ENCODE measurements at regions not wholly inside any gene's neighbourhood (a gene's known extent, or its start where the extent isn't known, plus 50 kb on each side); places are given as distances from the start of the nearest gene placed in this dataset.

DNA sequence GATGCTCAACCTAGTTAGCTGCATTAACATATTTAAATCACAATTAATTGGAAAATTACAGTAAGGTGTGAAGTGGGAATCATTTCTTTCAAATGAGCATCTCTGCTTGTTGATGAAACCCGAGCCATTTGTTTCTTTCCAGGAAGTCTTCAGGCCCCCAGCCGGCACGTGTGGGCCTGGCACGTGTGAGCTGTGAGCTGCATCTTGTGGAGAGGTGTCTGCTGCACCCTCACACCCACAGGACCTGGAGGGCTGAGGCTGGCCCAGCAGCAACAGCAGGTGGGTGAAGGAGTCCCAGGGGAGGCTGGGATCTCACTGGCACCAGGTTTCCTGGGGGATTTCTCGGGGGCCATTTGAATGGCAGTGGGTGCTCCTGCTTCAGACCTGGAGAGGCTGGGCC lies 372.5 kb upstream of the MKI67 start:
- DNase-seq = no peak
- Mint-ChIP-seq H3K4me3 (no peak overlapping the region), H3K27ac (no peak overlapping the region), H3K36me3 (ENCODE audit: low read depth) (peaks cover 10% of the 10 kb centered on the region), H3K27me3 (ENCODE audit: insufficient read depth) (no peaks in the 10 kb centered on the region; the same call in none of the 2 replicates), H3K4me1 (ENCODE audit: low read depth) (no peaks in the 10 kb centered on the region), H3K9me3 (peaks cover 61% of the 10 kb centered on the region)
- TF ChIP-seq, protein P1, sequence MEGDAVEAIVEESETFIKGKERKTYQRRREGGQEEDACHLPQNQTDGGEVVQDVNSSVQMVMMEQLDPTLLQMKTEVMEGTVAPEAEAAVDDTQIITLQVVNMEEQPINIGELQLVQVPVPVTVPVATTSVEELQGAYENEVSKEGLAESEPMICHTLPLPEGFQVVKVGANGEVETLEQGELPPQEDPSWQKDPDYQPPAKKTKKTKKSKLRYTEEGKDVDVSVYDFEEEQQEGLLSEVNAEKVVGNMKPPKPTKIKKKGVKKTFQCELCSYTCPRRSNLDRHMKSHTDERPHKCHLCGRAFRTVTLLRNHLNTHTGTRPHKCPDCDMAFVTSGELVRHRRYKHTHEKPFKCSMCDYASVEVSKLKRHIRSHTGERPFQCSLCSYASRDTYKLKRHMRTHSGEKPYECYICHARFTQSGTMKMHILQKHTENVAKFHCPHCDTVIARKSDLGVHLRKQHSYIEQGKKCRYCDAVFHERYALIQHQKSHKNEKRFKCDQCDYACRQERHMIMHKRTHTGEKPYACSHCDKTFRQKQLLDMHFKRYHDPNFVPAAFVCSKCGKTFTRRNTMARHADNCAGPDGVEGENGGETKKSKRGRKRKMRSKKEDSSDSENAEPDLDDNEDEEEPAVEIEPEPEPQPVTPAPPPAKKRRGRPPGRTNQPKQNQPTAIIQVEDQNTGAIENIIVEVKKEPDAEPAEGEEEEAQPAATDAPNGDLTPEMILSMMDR (IDR thresholded peaks at IDR 0.05) = no peak

DNA sequence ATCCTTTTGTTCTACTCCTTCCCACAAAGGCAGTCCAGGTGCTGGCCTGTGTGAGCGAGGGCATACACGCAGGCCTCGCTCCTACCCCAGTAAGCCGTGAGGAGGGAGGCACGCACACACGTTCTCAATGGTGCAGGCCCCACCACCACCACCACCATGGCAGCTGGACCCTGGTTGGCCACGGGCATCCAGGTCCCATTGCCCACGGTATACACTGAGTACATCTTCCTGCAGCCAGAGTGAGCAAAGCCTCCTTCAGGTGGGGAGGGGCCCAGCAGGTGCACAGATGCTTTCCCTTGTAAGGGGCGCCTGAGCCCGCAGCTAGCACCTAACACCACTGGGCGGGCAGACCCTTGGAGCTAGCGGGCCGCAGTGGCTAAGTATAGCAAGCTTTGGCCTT lies 373.3 kb upstream of the MKI67 start:
- H3K4me1 Mint-ChIP-seq (ENCODE audit: low read depth) = no peaks in the 10 kb centered on the region
- H3K27ac Mint-ChIP-seq = no peak overlapping the region
- no peak overlapping the region for H3K4me3 Mint-ChIP-seq
- TF ChIP-seq, protein P1 (IDR thresholded peaks at IDR 0.05) = no peak
- no peak for DNase-seq
- H3K27me3 Mint-ChIP-seq (ENCODE audit: insufficient read depth) = no peaks in the 10 kb centered on the region; the same call in 1 of the 2 replicates
- peaks cover 62% of the 10 kb centered on the region for H3K9me3 Mint-ChIP-seq
- H3K36me3 Mint-ChIP-seq (ENCODE audit: low read depth) = peaks cover 10% of the 10 kb centered on the region

DNA sequence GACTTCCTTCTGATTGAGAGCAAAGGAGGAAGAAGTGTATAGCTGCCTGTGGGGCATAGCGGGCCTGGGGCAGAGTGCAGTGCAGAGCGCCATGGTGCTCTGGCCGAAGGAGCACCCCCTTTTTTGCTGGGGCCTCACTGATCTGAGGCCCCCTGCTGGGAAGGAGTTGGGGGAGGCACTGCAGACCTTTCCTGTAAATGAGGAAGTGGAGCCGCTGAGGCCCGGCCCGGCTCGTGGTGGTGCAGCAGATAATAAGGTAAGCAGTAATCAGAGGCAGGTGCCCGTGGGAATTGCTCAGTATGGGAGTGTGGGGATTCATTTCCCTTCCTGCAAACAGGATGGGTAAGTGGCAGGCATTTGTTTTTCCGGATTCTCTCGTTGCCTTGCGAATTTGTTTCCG lies 373.7 kb upstream of the MKI67 start:
- TF ChIP-seq, protein P1 (IDR thresholded peaks at IDR 0.05) = no peak
- Mint-ChIP-seq H3K27me3 (ENCODE audit: insufficient read depth) (no peaks in the 10 kb centered on the region; the same call in 1 of the 2 replicates), H3K36me3 (ENCODE audit: low read depth) (peaks cover 10% of the 10 kb centered on the region), H3K4me1 (ENCODE audit: low read depth) (no peaks in the 10 kb centered on the region), H3K9me3 (peaks cover 61% of the 10 kb centered on the region), H3K4me3 (no peak overlapping the region), H3K27ac (no peak overlapping the region)
- no peak for DNase-seq

DNA sequence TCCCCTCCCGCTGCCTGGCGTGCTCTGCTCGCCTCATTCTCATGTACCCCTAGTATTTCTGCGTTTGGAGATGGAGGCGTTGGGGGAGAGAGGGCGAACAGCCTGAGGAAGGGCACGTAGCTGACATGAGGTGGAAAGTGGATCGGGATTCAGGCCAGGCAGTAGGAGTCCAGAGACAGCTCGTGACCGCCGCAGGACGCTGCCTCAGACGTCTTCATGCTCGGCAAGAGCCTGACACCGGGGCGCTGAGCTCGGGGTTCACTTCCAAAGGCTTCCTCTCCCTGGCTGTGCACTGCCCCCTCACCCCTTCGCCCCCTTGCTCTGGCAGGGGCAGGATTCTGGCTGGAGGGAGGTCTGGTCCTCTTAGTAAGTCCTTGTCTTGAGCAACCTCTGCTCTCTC lies 374.4 kb upstream of the MKI67 start:
- Mint-ChIP-seq H3K9me3 (peaks cover 61% of the 10 kb centered on the region), H3K4me3 (no peak overlapping the region), H3K4me1 (ENCODE audit: low read depth) (no peaks in the 10 kb centered on the region), H3K36me3 (ENCODE audit: low read depth) (peaks cover 10% of the 10 kb centered on the region), H3K27me3 (ENCODE audit: insufficient read depth) (no peaks in the 10 kb centered on the region; the same call in 1 of the 2 replicates), H3K27ac (no peak overlapping the region)
- no peak for DNase-seq
- TF ChIP-seq, protein P1 (IDR thresholded peaks at IDR 0.05) = no peak

DNA sequence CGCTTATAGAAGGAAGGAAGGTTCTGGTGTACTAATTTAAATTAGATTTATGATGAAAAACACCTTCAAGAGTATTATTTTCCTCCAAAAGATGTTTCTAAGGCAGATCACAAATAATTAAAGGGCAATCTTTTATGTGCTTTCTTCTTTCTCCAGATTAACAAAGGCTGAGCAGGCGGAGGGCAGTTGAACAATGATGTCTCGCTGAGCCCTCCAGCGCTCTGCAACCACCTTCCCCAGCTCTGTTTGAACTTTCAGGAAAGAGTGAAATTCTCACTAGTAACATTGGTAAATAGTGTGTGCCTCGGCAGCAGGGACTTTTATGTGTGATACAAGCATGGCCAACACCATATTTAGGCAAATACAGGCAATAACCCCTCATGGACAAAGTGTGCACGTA lies 379.1 kb upstream of the MKI67 start:
- Mint-ChIP-seq H3K4me1 (ENCODE audit: low read depth) (no peaks in the 10 kb centered on the region), H3K36me3 (ENCODE audit: low read depth) (peaks cover 13% of the 10 kb centered on the region), H3K27me3 (ENCODE audit: insufficient read depth) (no peaks in the 10 kb centered on the region), H3K27ac (no peak overlapping the region), H3K4me3 (no peak overlapping the region), H3K9me3 (peaks cover 49% of the 10 kb centered on the region)
- TF ChIP-seq, protein P1 (IDR thresholded peaks at IDR 0.05) = no peak
- no peak for DNase-seq

DNA sequence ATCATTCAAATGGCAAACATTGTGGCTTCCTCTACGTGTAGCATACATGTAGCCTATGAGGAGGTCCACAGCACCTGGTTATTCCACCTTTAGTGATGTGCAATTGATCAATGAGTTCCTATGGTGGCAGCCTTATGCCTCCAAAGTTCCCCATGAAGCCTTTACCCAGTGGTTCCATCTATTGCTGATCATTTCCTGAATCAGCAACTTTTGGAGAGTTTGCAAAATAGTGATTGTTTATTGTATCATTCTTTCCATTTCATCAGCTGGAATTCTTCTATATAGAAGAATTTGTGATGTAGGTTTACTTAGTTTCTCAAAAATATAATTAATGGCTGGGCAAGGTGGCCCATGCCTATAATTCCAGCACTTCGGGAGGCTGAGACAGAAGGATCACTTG lies 380.2 kb upstream of the MKI67 start:
- Mint-ChIP-seq H3K9me3 (peaks cover 47% of the 10 kb centered on the region), H3K27me3 (ENCODE audit: insufficient read depth) (no peaks in the 10 kb centered on the region), H3K4me3 (no peak overlapping the region), H3K36me3 (ENCODE audit: low read depth) (peaks cover 9% of the 10 kb centered on the region), H3K27ac (no peak overlapping the region), H3K4me1 (ENCODE audit: low read depth) (no peaks in the 10 kb centered on the region)
- no peak for DNase-seq
- TF ChIP-seq, protein P1 (IDR thresholded peaks at IDR 0.05) = no peak

Measured in HFFc6 (cell line).